OCI-LY3 (cell line): ENCODE measurements at regions not wholly inside any gene's neighbourhood (a gene's known extent, or its start where the extent isn't known, plus 50 kb on each side); places are given as distances from the start of the nearest gene placed in this dataset.

ENCODE experiments used
- H2AFZ ChIP-seq: fragments of 200-600, 300-600 bp; shearing (Covaris generic); 2 replicates; pipeline ENCODE4 v1.6.0; 2014; ENCODE audit warnings: antibody characterized with exemption, low read depth, low read length
- H3K27ac ChIP-seq: fragments of 200-600, 300-600 bp; sonication (generic); 2 replicates; pipeline ENCODE4 v1.5.1; 2014; ENCODE audit warnings: mild to moderate bottlenecking, low read length, moderate library complexity, mixed read lengths
- H3K27me3 ChIP-seq: fragments of 200-600, 300-600 bp; sonication (generic); 2 replicates; pipeline ENCODE4 v1.6.1; 2014; ENCODE audit warnings: low read depth, low read length, mixed read lengths
- H3K36me3 ChIP-seq: fragments of 200-600, 300-600 bp; sonication (generic); replicated peaks from 2 replicates; pipeline ENCODE3; 2014; ENCODE audit warnings: low read depth, low read length, mixed read lengths
- H3K4me1 ChIP-seq: fragments of 300-600, 200-600 bp; sonication (generic); 2 replicates; pipeline ENCODE4 v1.6.1; 2014; ENCODE audit warnings: low read length, mixed read lengths
- H3K4me2 ChIP-seq: fragments of 200-600, 300-600 bp; sonication (generic); 2 replicates; pipeline ENCODE4 v1.6.1; 2014; ENCODE audit warnings: low read length, mixed read lengths
- H3K4me3 ChIP-seq: fragments of 300-600, 200-600 bp; sonication (generic); 2 replicates; pipeline ENCODE4 v1.5.1; 2014; ENCODE audit warnings: antibody characterized with exemption, mild to moderate bottlenecking, low read length, moderate library complexity
- H3K79me2 ChIP-seq: fragments of 300-600, 200-600 bp; shearing (Covaris generic); 2 replicates; pipeline ENCODE4 v1.6.1; 2014; ENCODE audit warnings: mild to moderate bottlenecking, low read length, mixed read lengths
- H3K9ac ChIP-seq: fragments of 300-600, 200-600 bp; shearing (Covaris generic); 2 replicates; pipeline ENCODE4 v1.6.0; 2014; ENCODE audit warnings: mild to moderate bottlenecking, low read length, moderate library complexity
- H3K9me3 ChIP-seq: fragments of 200-600, 300-600 bp; shearing (Covaris generic); 2 replicates; pipeline ENCODE4 v1.6.1; 2014; ENCODE audit warnings: low read length, mixed read lengths; ENCODE audit not compliant: insufficient read depth
- H4K20me1 ChIP-seq: fragments of 200-600, 300-600 bp; sonication (generic); 2 replicates; pipeline ENCODE4 v1.6.1; 2016; ENCODE audit warnings: low read length, mixed read lengths; ENCODE audit not compliant: insufficient read depth
- EZH2phosphoT487 ChIP-seq: fragments of 200-600 bp; shearing (Covaris generic); IDR thresholded peaks from 2 replicates; pipeline ENCODE4 v1.6.1; 2018; ENCODE audit warnings: antibody characterized with exemption, mixed run types, low read depth
- TF ChIP-seq, protein P1 (sequence below): fragments of 200-600, 300-600 bp; sonication (generic); IDR thresholded peaks from 2 replicates; pipeline ENCODE4 v1.5.1; 2014; ENCODE audit warnings: antibody characterized with exemption, low read length, low read depth

DNA sequence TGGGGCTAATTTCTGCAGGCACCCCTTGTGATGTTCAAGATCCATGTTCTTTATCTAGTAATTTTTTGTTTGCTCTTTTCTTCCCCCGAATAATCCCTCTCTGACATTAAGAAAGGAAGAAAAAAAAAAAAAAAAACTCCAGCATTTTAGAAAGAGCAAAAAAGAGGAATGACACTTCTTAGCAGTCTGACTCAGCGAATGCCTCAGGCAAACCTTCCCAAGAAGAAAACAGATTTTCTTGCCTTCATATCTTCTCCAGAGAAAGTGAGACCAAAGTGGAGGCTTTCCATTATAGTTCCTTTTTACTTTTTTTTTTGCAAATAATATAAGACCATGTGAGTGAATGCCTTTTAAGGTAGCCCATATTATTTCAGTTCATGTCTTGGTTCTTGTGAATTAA lies 479.0 kb upstream of the SYT1 start:
- no peak for TF ChIP-seq EZH2phosphoT487
- TF ChIP-seq, protein P1, sequence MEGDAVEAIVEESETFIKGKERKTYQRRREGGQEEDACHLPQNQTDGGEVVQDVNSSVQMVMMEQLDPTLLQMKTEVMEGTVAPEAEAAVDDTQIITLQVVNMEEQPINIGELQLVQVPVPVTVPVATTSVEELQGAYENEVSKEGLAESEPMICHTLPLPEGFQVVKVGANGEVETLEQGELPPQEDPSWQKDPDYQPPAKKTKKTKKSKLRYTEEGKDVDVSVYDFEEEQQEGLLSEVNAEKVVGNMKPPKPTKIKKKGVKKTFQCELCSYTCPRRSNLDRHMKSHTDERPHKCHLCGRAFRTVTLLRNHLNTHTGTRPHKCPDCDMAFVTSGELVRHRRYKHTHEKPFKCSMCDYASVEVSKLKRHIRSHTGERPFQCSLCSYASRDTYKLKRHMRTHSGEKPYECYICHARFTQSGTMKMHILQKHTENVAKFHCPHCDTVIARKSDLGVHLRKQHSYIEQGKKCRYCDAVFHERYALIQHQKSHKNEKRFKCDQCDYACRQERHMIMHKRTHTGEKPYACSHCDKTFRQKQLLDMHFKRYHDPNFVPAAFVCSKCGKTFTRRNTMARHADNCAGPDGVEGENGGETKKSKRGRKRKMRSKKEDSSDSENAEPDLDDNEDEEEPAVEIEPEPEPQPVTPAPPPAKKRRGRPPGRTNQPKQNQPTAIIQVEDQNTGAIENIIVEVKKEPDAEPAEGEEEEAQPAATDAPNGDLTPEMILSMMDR, result no peak
- no peak overlapping the region for H3K27ac ChIP-seq
- no peak overlapping the region for H2AFZ ChIP-seq
- no peaks in the 10 kb centered on the region for H3K9me3 ChIP-seq
- no peaks in the 10 kb centered on the region for H3K36me3 ChIP-seq
- no peak overlapping the region for H3K4me2 ChIP-seq
- no peaks in the 10 kb centered on the region for H3K79me2 ChIP-seq
- H3K4me1 ChIP-seq, result no peaks in the 10 kb centered on the region
- no peaks in the 10 kb centered on the region for H3K27me3 ChIP-seq
- H4K20me1 ChIP-seq, result no peaks in the 10 kb centered on the region
- no peak overlapping the region for H3K4me3 ChIP-seq
- no peak overlapping the region for H3K9ac ChIP-seq

DNA sequence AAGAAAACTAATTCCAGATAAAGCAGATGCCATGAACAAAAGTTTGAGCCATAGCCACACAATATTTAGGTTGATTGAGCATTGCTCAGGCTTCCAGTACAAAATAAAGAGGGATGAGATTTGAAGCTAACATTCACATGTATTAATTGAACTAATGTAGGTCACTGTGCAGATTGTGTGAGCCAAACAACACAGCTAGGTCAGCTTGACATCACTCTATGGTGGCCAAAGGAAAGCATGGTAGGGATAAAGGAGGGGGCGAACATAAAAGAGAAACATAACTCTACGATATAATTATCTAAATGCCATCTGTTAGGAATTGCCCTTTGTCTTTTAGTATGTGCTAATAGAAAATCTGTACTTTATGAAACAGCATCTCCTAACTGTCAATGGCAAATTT lies 477.7 kb upstream of the SYT1 start:
- Histone ChIP-seq H2AFZ (no peak overlapping the region), H3K79me2 (no peaks in the 10 kb centered on the region), H3K9ac (no peak overlapping the region), H3K27me3 (no peaks in the 10 kb centered on the region), H3K36me3 (no peaks in the 10 kb centered on the region), H3K4me1 (no peaks in the 10 kb centered on the region), H4K20me1 (no peaks in the 10 kb centered on the region), H3K4me2 (no peak overlapping the region), H3K9me3 (no peaks in the 10 kb centered on the region), H3K4me3 (no peak overlapping the region), H3K27ac (no peak overlapping the region)
- no peak for TF ChIP-seq EZH2phosphoT487
- TF ChIP-seq, protein P1, result no peak

DNA sequence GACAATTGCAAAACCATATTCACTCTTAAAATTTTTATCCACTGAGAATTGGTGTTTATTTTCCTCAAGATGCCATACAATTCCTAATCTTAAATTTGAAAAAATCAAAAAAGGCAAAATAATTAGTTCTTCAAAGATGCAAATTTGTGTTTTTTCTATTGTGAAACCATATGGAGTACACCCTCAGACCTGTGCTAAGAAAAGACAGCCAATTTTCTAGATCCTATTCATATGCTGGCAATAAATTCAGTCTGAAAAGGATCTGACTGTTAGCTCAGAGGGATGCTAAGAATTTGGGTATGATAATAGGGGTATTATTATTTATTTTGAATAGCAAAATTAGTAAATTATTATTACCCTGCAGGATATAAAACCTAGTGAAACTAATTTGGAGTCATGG lies 476.9 kb upstream of the SYT1 start:
- Histone ChIP-seq H3K4me3 (no peak overlapping the region), H2AFZ (no peak overlapping the region), H3K27ac (no peak overlapping the region), H3K9me3 (no peaks in the 10 kb centered on the region), H4K20me1 (no peaks in the 10 kb centered on the region), H3K79me2 (no peaks in the 10 kb centered on the region), H3K27me3 (no peaks in the 10 kb centered on the region), H3K36me3 (no peaks in the 10 kb centered on the region), H3K4me1 (no peaks in the 10 kb centered on the region), H3K4me2 (no peak overlapping the region), H3K9ac (no peak overlapping the region)
- TF ChIP-seq, protein P1, result no peak
- no peak for TF ChIP-seq EZH2phosphoT487

DNA sequence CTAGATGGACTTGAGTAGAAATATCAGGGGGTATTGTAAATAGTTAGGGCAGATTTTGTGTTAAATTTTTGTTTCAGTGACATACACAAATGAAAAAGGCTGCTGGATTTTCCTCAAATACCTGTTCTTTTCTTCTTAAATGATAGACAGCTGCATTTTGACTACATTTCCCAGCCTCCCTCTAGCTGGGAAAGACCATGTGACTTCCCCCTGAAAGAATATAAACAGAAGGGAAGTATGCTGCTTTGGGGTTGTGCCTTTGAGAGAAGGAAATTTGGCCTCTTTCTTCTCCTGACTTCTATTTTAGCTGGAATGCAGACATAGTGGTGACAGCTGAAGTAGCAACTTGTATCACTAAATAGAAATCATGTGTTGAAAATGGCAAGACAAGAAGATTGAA lies 476.1 kb upstream of the SYT1 start:
- no peaks in the 10 kb centered on the region for H3K9me3 ChIP-seq
- H2AFZ ChIP-seq, result no peak overlapping the region
- H3K4me3 ChIP-seq, result no peak overlapping the region
- TF ChIP-seq, protein P1, result no peak
- TF ChIP-seq EZH2phosphoT487, result no peak
- no peaks in the 10 kb centered on the region for H3K79me2 ChIP-seq
- H4K20me1 ChIP-seq, result no peaks in the 10 kb centered on the region
- no peaks in the 10 kb centered on the region for H3K27me3 ChIP-seq
- no peak overlapping the region for H3K9ac ChIP-seq
- H3K4me2 ChIP-seq, result no peak overlapping the region
- no peak overlapping the region for H3K27ac ChIP-seq
- no peaks in the 10 kb centered on the region for H3K4me1 ChIP-seq
- no peaks in the 10 kb centered on the region for H3K36me3 ChIP-seq
